HEK293T (cell line): ENCODE measurements at regions not wholly inside any gene's neighbourhood (a gene's known extent, or its start where the extent isn't known, plus 50 kb on each side); places are given as distances from the start of the nearest gene placed in this dataset.
"Not testable (repeated sequence)": the region's sequence is repeated elsewhere in the genome, so short reads cannot be mapped to it uniquely, and the experiment has no call there.

Experiments
- CTCF ChIA-PET: fragments of 350-600 bp; formaldehyde crosslinking; extraction: SDS; loops from one replicate; lab custom pipeline; 2021; ENCODE audit warnings: antibody characterized with exemption, inconsistent platforms; lab: Yijun Ruan, JAX
- POLR2A ChIA-PET: fragments of 350-600 bp; formaldehyde crosslinking; extraction: SDS; loops from one replicate; lab custom pipeline; 2020; ENCODE audit warnings: antibody characterized with exemption, inconsistent platforms; lab: Yijun Ruan, JAX
- DNase-seq: peaks from one replicate; pipeline ENCODE4 v3.0.0; 2012; ENCODE audit warnings: mixed read lengths; ENCODE audit errors: extremely low spot score
- ARNT ChIP-seq: fragments of 450-650 bp; IDR thresholded peaks from 2 replicates; pipeline ENCODE4 v1.6.1; 2017; ENCODE audit warnings: mild to moderate bottlenecking
- BHLHE40 ChIP-seq: fragments of 450-650 bp; IDR thresholded peaks from 2 replicates; pipeline ENCODE4 v1.6.1; 2016; ENCODE audit warnings: mild to moderate bottlenecking, moderate library complexity, borderline replicate concordance
- CTBP1 ChIP-seq: fragments of 450-650 bp; IDR thresholded peaks from 2 replicates; pipeline ENCODE4 v1.6.1; 2016; ENCODE audit warnings: borderline replicate concordance
- ELF4 ChIP-seq: fragments of 450-650 bp; IDR thresholded peaks from 2 replicates; pipeline ENCODE4 v1.6.1; 2017; ENCODE audit warnings: antibody characterized with exemption
- FOXA1 ChIP-seq: fragments of 450-650 bp; IDR thresholded peaks from 2 replicates; pipeline ENCODE4 v1.6.1; 2016; ENCODE audit warnings: mild to moderate bottlenecking
- FOXK2 ChIP-seq: fragments of 450-650 bp; IDR thresholded peaks from 2 replicates; pipeline ENCODE4 v1.6.1; 2016; ENCODE audit warnings: mild to moderate bottlenecking
- FOXM1 ChIP-seq: fragments of 450-650 bp; IDR thresholded peaks from 2 replicates; pipeline ENCODE4 v1.6.1; 2017; ENCODE audit warnings: mild to moderate bottlenecking, borderline replicate concordance
- HDGF ChIP-seq: fragments of 450-650 bp; IDR thresholded peaks from 2 replicates; pipeline ENCODE4 v1.6.1; 2017; ENCODE audit warnings: antibody characterized with exemption, borderline replicate concordance
- L3MBTL2 ChIP-seq: fragments of 450-650 bp; conservative IDR thresholded peaks from 2 replicates; pipeline ENCODE4 v1.6.1; 2016; ENCODE audit warnings: mild to moderate bottlenecking
- LEF1 ChIP-seq: fragments of 450-650 bp; IDR thresholded peaks from 2 replicates; pipeline ENCODE4 v1.6.1; 2017; ENCODE audit warnings: mild to moderate bottlenecking, borderline replicate concordance
- NFRKB ChIP-seq: fragments of 450-650 bp; IDR thresholded peaks from 2 replicates; pipeline ENCODE4 v1.6.1; 2016; ENCODE audit warnings: mild to moderate bottlenecking, moderate library complexity
- SP1 ChIP-seq: fragments of 450-650 bp; IDR thresholded peaks from 2 replicates; pipeline ENCODE4 v1.6.1; 2017
- SUZ12 ChIP-seq: fragments of 450-650 bp; IDR thresholded peaks from 2 replicates; pipeline ENCODE4 v1.6.1; 2016; ENCODE audit warnings: mild to moderate bottlenecking
- TARDBP ChIP-seq: fragments of 450-650 bp; IDR thresholded peaks from 2 replicates; pipeline ENCODE4 v1.6.1; 2016
- ZNF384 ChIP-seq: fragments of 450-650 bp; IDR thresholded peaks from 2 replicates; pipeline ENCODE4 v1.6.1; 2016
- TF ChIP-seq, protein P1 (sequence below): fragments of 450-650 bp; IDR thresholded peaks from 2 replicates; pipeline ENCODE4 v1.6.1; 2016

- ChIA-PET POLR2A (no interaction called here), CTCF (interaction anchor here (0.5 to 0.6 kb wide), 2 partner anchors 288 to 391 kb away, joined by 3 to 4 read pairs; no protein-coding TSS in a partner anchor)
- TF ChIP-seq SP1: no peak
- TF ChIP-seq, protein P1, sequence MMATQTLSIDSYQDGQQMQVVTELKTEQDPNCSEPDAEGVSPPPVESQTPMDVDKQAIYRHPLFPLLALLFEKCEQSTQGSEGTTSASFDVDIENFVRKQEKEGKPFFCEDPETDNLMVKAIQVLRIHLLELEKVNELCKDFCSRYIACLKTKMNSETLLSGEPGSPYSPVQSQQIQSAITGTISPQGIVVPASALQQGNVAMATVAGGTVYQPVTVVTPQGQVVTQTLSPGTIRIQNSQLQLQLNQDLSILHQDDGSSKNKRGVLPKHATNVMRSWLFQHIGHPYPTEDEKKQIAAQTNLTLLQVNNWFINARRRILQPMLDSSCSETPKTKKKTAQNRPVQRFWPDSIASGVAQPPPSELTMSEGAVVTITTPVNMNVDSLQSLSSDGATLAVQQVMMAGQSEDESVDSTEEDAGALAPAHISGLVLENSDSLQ: no peak
- no peak for DNase-seq
Measured at GRCh38 chrX:124426288-124427169, 80.2 kb downstream of the SH2D1A start.

GRCh38 chrX:124433186-124433585, 86.8 kb downstream of the SH2D1A start:
- POLR2A ChIA-PET: no interaction called here
- TF ChIP-seq LEF1: no peak
- no peak for TF ChIP-seq NFRKB
- TF ChIP-seq FOXK2: no peak
- no peak for TF ChIP-seq L3MBTL2
- TF ChIP-seq TARDBP: no peak
- no peak for TF ChIP-seq ZNF384
- TF ChIP-seq FOXM1: no peak
- no peak for TF ChIP-seq ELF4
- no peak for TF ChIP-seq SUZ12
- TF ChIP-seq SP1: no peak
- TF ChIP-seq FOXA1: no peak
- TF ChIP-seq ARNT: no peak
- TF ChIP-seq HDGF: no peak
- no peak for TF ChIP-seq CTBP1
- no peak for TF ChIP-seq BHLHE40
- TF ChIP-seq, protein P1: no peak
- no peak for DNase-seq
- CTCF ChIA-PET: no interaction called here

DNA sequence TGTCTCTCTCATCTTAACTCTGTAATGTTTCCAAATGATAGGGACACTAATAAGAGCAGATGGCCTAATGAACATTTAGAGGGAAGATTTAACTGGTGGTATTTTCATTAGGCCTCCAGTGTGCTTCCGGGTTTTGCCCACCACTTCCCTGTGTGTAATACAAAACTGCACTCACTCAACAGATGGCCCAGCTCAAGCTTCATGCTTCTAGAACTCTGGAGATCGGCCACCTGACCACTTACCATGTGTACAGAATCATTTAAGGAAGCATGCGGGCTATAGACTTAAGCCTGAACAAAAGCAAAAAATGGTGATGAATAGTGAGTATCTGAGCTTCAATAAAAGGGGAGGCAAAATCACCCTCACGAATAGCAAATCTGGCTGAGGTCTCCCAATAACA, 89.3 kb downstream of the SH2D1A start:
- POLR2A ChIA-PET: no interaction called here
- CTCF ChIA-PET: no interaction called here

DNA sequence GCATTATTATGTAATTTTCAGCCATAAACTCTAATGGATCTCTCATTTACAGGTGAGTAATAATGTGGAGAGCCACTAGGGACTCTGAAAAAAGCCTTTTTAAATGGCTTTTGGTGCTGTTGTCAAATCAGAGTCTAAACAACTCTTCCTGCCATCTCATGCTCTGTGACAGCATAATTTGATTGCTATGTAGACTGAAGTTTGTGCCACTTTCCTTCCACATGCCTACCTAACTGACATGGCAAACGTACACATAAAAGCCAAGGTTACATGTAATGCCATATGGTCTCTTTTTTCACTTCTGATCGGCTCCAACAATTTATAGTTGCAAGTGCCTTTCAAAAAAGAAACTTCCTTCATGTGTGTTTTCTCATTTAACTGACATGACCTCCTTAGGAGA, 94.3 kb downstream of the SH2D1A start:
- no peak for DNase-seq
- POLR2A ChIA-PET: no interaction called here
- TF ChIP-seq NFRKB (no peak), CTBP1 (no peak), L3MBTL2 (no peak), FOXK2 (no peak), HDGF (no peak), SUZ12 (no peak), FOXA1 (no peak), FOXM1 (no peak), BHLHE40 (no peak), ARNT (no peak)
- TF ChIP-seq, protein P1: no peak
- CTCF ChIA-PET: no interaction called here

More for the DNA sequence above, 89.3 kb downstream of the SH2D1A start:
- no peak for TF ChIP-seq TARDBP
- TF ChIP-seq FOXA1: no peak
- no peak for TF ChIP-seq L3MBTL2
- no peak for TF ChIP-seq CTBP1
- TF ChIP-seq ELF4: no peak
- no peak for DNase-seq

DNA sequence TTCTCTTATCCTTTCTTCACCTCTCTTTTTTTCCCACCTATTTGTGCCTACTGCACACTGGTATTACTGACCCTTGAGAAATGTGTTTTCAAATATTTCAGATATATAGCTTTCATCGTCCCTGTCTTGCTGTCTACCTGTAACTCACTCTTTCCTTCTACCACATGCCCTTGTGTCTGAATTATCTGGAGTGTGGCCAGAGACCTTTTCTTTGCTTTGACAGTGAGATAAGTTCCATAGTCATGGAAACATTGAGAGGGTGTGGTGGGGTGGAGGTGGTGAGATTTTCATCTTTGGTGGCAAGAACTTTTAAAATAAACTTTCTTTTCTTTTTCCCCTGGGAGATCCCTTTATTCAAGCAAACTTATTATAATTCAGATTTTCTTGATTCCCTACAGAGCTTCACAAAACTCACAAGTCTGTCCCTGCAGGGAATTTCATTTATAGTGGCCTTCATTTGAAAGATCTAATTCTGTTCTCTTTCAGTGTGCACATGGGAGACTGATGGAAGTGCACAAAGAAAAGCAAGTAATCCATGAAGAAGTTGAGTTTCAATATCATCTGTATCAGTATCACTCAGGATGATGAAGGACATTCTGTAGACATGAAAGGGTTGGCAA, 95.7 kb downstream of the SH2D1A start:
- CTCF ChIA-PET: no interaction called here
- DNase-seq: no peak
- POLR2A ChIA-PET: no interaction called here
- TF ChIP-seq ELF4 (no peak), CTBP1 (no peak), FOXK2 (no peak), ARNT (no peak), LEF1 (no peak), L3MBTL2 (no peak), NFRKB (no peak), SUZ12 (no peak), TARDBP (no peak), BHLHE40 (no peak), SP1 (no peak), HDGF (no peak), FOXM1 (no peak)

- CTCF ChIA-PET: no interaction called here
- POLR2A ChIA-PET: no interaction called here
- TF ChIP-seq ELF4 (no peak), SP1 (no peak), FOXA1 (no peak), LEF1 (no peak), TARDBP (no peak), ARNT (no peak), L3MBTL2 (no peak), SUZ12 (no peak), HDGF (no peak), BHLHE40 (no peak), CTBP1 (no peak), FOXM1 (no peak), ZNF384 (no peak), NFRKB (no peak), FOXK2 (no peak)
- TF ChIP-seq, protein P1: no peak
- DNase-seq: no peak
Measured at GRCh38 chrX:124455966-124456365, 109.6 kb downstream of the SH2D1A start.

DNA sequence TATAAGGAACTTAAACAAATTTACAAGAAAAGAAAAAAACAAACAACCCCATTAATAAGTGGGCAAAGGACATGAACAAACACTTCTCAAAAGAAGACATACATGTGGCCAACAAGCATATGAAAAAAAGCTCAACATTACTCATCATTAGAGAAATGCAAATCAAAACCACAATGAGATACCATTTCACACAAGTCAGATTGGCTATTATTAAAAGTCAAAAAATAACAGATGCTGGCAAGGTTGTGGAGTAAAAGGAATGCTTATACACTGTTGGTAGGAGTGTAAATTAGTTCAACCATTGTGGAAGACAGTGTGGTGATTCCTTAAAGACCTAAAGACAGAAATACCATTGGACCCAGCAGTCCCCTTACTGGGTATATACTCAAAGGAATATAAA, 113.5 kb downstream of the SH2D1A start:
- DNase-seq, CTCF ChIA-PET, POLR2A ChIA-PET: not testable (repeated sequence)
